ENCODE measurements at regions not wholly inside any gene's neighbourhood (a gene's known extent, or its start where the extent isn't known, plus 50 kb on each side); places are given as distances from the start of the nearest gene placed in this dataset.

DNA sequence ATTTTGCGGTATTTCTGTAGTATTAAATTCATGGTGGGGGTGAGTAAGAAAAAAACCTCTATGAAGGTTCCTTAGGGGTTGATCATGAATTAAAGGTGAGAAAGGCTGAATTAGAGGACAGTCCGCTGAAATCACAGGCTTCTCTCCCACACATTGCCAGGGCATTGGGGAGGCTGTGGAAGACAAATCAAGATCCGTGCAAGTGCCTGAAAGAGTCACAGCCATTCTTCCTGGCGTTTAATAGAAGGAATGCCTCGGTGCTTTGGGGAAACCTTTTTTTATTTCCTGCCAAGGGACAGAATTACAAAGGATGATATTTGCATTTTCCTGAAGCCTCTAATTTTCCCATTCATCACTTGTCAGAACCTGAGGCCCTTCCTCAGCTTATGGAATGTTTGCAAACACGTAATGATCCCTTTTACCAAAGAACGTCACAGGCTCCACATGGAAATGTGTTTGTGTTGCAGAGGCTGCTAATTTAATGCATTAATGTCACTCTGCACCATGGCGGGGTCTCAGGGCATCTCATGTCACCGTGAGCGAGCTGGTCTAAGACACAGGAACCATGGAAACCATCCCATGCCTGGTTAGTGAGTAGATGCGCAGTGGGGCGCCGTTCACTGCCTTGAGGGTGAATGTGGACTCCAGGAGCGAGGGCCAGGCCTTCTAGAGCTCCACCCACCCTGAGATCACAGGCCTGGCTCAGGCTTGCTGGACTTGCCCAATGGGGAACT lies 185.9 kb upstream of the SULF2 start:
- intact Hi-C loops (cut with micrococcal nuclease; ENCODE audit: unreplicated experiment), result no loop called here
- DNase-seq (ENCODE audit: low spot score), result no peak
- H3K27me3 ChIP-seq (replicated peaks; ENCODE audit: insufficient read depth, low read depth, low read length, poor library complexity), result no peaks in the 10 kb centered on the region
- H3K9me3 ChIP-seq (ENCODE audit: low read depth, low read length, poor library complexity, severe bottlenecking), result no peaks in the 10 kb centered on the region
- H3K36me3 ChIP-seq (ENCODE audit: insufficient read depth, low read length, poor library complexity, severe bottlenecking), result no peaks in the 10 kb centered on the region
- no peak overlapping the region for H3K4me3 ChIP-seq (ENCODE audit: low read depth, low read length, poor library complexity, severe bottlenecking)
- POLR2A ChIA-PET (ENCODE audit: low non-redundant PET), result no interaction called here
- TF ChIP-seq, protein P1, sequence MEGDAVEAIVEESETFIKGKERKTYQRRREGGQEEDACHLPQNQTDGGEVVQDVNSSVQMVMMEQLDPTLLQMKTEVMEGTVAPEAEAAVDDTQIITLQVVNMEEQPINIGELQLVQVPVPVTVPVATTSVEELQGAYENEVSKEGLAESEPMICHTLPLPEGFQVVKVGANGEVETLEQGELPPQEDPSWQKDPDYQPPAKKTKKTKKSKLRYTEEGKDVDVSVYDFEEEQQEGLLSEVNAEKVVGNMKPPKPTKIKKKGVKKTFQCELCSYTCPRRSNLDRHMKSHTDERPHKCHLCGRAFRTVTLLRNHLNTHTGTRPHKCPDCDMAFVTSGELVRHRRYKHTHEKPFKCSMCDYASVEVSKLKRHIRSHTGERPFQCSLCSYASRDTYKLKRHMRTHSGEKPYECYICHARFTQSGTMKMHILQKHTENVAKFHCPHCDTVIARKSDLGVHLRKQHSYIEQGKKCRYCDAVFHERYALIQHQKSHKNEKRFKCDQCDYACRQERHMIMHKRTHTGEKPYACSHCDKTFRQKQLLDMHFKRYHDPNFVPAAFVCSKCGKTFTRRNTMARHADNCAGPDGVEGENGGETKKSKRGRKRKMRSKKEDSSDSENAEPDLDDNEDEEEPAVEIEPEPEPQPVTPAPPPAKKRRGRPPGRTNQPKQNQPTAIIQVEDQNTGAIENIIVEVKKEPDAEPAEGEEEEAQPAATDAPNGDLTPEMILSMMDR (conservative IDR thresholded peaks at IDR 0.05; ENCODE audit: low read depth, low read length), result no peak
- TF ChIP-seq EZH2 (IDR thresholded peaks at IDR 0.05; ENCODE audit: borderline replicate concordance, low read depth, low read length, poor library complexity, severe bottlenecking), result no peak
- CTCF ChIA-PET, result no interaction called here
- BruUV-seq (replicated peaks), result no TSS peak
- H3K4me1 ChIP-seq (ENCODE audit: insufficient read depth, low read length, poor library complexity, severe bottlenecking), result peaks cover 4% of the 10 kb centered on the region
- H3K27ac ChIP-seq (ENCODE audit: low read depth, low read length, poor library complexity, severe bottlenecking), result no peak overlapping the region

DNA sequence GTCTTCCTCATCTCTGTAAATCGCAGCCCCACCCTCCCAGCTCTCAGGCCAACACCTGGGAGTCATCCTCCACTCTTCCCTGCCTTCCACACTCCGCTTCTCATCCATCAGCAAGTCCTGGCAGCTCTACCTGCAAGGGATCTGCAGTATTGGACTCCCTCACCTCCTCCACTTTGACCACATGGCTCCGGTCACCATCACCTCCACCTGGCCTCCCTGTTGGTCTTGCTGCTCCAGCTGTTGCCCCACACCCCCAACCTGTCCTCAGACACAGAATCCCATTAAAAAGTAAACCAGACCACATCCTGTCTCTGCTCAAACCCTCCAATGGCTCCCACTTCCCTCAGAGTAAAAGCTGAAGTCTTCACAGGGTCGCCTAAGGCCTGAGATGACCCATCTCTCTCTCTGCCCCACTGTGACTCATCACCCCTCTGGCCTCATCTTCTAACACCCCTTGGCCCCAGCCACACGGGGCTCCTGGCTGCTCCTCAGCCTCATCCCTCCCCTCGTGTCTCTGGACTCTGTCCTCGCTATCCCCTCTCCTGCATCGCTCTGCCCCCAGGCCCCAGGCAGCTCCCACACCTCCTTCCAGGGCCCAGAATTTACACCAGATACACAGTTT lies 185.1 kb upstream of the SULF2 start:
- Histone ChIP-seq H3K4me1 (ENCODE audit: insufficient read depth, low read length, poor library complexity, severe bottlenecking) (peaks cover 4% of the 10 kb centered on the region), H3K4me3 (ENCODE audit: low read depth, low read length, poor library complexity, severe bottlenecking) (no peak overlapping the region), H3K27ac (ENCODE audit: low read depth, low read length, poor library complexity, severe bottlenecking) (no peak overlapping the region), H3K9me3 (ENCODE audit: low read depth, low read length, poor library complexity, severe bottlenecking) (no peaks in the 10 kb centered on the region), H3K27me3 (replicated peaks; ENCODE audit: insufficient read depth, low read depth, low read length, poor library complexity) (no peaks in the 10 kb centered on the region), H3K36me3 (ENCODE audit: insufficient read depth, low read length, poor library complexity, severe bottlenecking) (no peaks in the 10 kb centered on the region)
- BruUV-seq (replicated peaks), result no TSS peak
- no peak for DNase-seq (ENCODE audit: low spot score)
- no peak for TF ChIP-seq EZH2 (IDR thresholded peaks at IDR 0.05; ENCODE audit: borderline replicate concordance, low read depth, low read length, poor library complexity, severe bottlenecking)
- TF ChIP-seq, protein P1 (conservative IDR thresholded peaks at IDR 0.05; ENCODE audit: low read depth, low read length), result no peak
- intact Hi-C loops (cut with micrococcal nuclease; ENCODE audit: unreplicated experiment), result no loop called here
- ChIA-PET CTCF (no interaction called here), POLR2A (ENCODE audit: low non-redundant PET) (no interaction called here)

DNA sequence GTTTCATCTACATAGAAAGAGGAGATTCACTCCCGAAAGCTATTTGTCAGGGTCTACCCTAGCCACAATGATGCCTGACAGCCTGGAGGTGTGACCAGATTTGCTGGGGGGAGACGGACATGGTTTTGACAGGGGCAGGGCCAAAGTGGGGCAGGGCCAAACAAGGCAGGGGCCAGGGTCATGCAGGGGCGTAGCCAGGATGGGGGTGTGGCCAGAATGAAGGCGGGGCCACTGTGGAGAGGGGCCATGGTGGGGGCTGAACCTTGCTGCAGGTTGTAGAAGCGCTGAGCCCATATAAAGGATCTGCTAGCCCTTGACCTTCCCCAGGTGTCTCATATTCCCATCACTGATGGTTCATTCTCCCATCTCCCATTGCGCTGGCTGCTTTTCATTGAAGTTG lies 184.1 kb upstream of the SULF2 start:
- H3K27ac ChIP-seq (ENCODE audit: low read depth, low read length, poor library complexity, severe bottlenecking), result no peak overlapping the region
- H3K9me3 ChIP-seq (ENCODE audit: low read depth, low read length, poor library complexity, severe bottlenecking), result no peaks in the 10 kb centered on the region
- TF ChIP-seq, protein P1 (conservative IDR thresholded peaks at IDR 0.05; ENCODE audit: low read depth, low read length), result no peak
- no peak for TF ChIP-seq EZH2 (IDR thresholded peaks at IDR 0.05; ENCODE audit: borderline replicate concordance, low read depth, low read length, poor library complexity, severe bottlenecking)
- no TSS peak for BruUV-seq (replicated peaks)
- CTCF ChIA-PET, result no interaction called here
- H3K36me3 ChIP-seq (ENCODE audit: insufficient read depth, low read length, poor library complexity, severe bottlenecking), result no peaks in the 10 kb centered on the region
- no peak overlapping the region for H3K4me3 ChIP-seq (ENCODE audit: low read depth, low read length, poor library complexity, severe bottlenecking)
- DNase-seq (ENCODE audit: low spot score), result no peak
- H3K4me1 ChIP-seq (ENCODE audit: insufficient read depth, low read length, poor library complexity, severe bottlenecking), result peaks cover 4% of the 10 kb centered on the region
- POLR2A ChIA-PET (ENCODE audit: low non-redundant PET), result no interaction called here
- intact Hi-C loops (cut with micrococcal nuclease; ENCODE audit: unreplicated experiment), result no loop called here
- no peaks in the 10 kb centered on the region for H3K27me3 ChIP-seq (replicated peaks; ENCODE audit: insufficient read depth, low read depth, low read length, poor library complexity)

Data from A673 (cell line).